H54 (cell line): ENCODE measurements at regions not wholly inside any gene's neighbourhood (a gene's known extent, or its start where the extent isn't known, plus 50 kb on each side); places are given as distances from the start of the nearest gene placed in this dataset.
"Not testable (repeated sequence)": the region's sequence is repeated elsewhere in the genome, so short reads cannot be mapped to it uniquely, and the experiment has no call there.

ENCODE experiments used
- DNase-seq: peaks from one replicate; pipeline ENCODE4 v3.0.0; 2011; ENCODE audit warnings: low spot score, mixed read lengths; ENCODE audit not compliant: insufficient read length
- FAIRE-seq: peaks from 3 replicates; lab custom pipeline; 2011; peaks lifted over from hg19 to GRCh38; lab: Jason Lieb, UNC
- POLR2A ChIP-seq: IDR thresholded peaks from 2 replicates; pipeline ENCODE4 v1.6.1; 2011; ENCODE audit warnings: low read depth, mild to moderate bottlenecking, low read length

GRCh38 chr2:7539760-7540159 lies 622.5 kb downstream of the RNF144A start:
- FAIRE-seq = no peak
- TF ChIP-seq POLR2A = no peak
- no peak for DNase-seq

GRCh38 chr2:7552825-7553570 lies 635.8 kb downstream of the RNF144A start:
- FAIRE-seq (no peak), DNase-seq (no peak)
- TF ChIP-seq POLR2A = no peak

- no peak for TF ChIP-seq POLR2A
- no peak for FAIRE-seq
- no peak for DNase-seq
Observed at GRCh38 chr2:7555260-7555659, 638.0 kb downstream of the RNF144A start.

- no peak for TF ChIP-seq POLR2A
- FAIRE-seq (no peak), DNase-seq (no peak)
Observed at GRCh38 chr2:7557376-7557775, 640.2 kb downstream of the RNF144A start.

GRCh38 chr2:7559791-7560190 lies 642.6 kb downstream of the RNF144A start:
- FAIRE-seq = no peak
- no peak for DNase-seq
- TF ChIP-seq POLR2A = no peak

- no peak for DNase-seq
- no peak for TF ChIP-seq POLR2A
- FAIRE-seq = no peak
Observed at GRCh38 chr2:7566382-7566881, 649.2 kb downstream of the RNF144A start.

GRCh38 chr2:7567116-7567515 lies 649.9 kb downstream of the RNF144A start:
- not testable (repeated sequence) for FAIRE-seq, DNase-seq

GRCh38 chr2:7567646-7568045 lies 650.4 kb downstream of the RNF144A start:
- no peak for TF ChIP-seq POLR2A
- no peak for FAIRE-seq
- DNase-seq = no peak

GRCh38 chr2:7570247-7570646 lies 653.0 kb downstream of the RNF144A start:
- DNase-seq (no peak), FAIRE-seq (no peak)
- TF ChIP-seq POLR2A = no peak

- DNase-seq = no peak
- no peak for FAIRE-seq
- no peak for TF ChIP-seq POLR2A
Observed at GRCh38 chr2:7571701-7572100, 654.5 kb downstream of the RNF144A start.

GRCh38 chr2:7572450-7572849 lies 655.2 kb downstream of the RNF144A start:
- no peak for TF ChIP-seq POLR2A

GRCh38 chr2:7573166-7573825 lies 656.1 kb downstream of the RNF144A start:
- FAIRE-seq = no peak
- no peak for DNase-seq
- TF ChIP-seq POLR2A = no peak

More at GRCh38 chr2:7572450-7572849, 655.2 kb downstream of the RNF144A start:
- DNase-seq (no peak), FAIRE-seq (no peak)

- FAIRE-seq (no peak), DNase-seq (no peak)
- TF ChIP-seq POLR2A = no peak
Observed at GRCh38 chr2:7574385-7574784, 657.2 kb downstream of the RNF144A start.

GRCh38 chr2:7577769-7578168 lies 660.6 kb downstream of the RNF144A start:
- DNase-seq = no peak
- no peak for FAIRE-seq
- TF ChIP-seq POLR2A = no peak

GRCh38 chr2:7584017-7584416 lies 666.8 kb downstream of the RNF144A start:
- TF ChIP-seq POLR2A = no peak
- no peak for DNase-seq
- FAIRE-seq = no peak
